SKM-1 treated with dmso at 0.1 percent for 144 hours (cell line): ENCODE measurements at regions not wholly inside any gene's neighbourhood (a gene's known extent, or its start where the extent isn't known, plus 50 kb on each side); places are given as distances from the start of the nearest gene placed in this dataset.
A peak's percentile ranks its signal among the peaks of the same experiment; 100 is the strongest.
"Not testable (repeated sequence)": the region's sequence is repeated elsewhere in the genome, so short reads cannot be mapped to it uniquely, and the experiment has no call there.

ENCODE experiments used
- DNase-seq: peaks from one replicate; lab custom pipeline; 2025; ENCODE audit not compliant: unreplicated experiment; lab: John Stamatoyannopoulos, UW

- no peak for DNase-seq
Observed at GRCh38 chr3:184474897-184475296, 86.7 kb upstream of the EPHB3 start.

DNA sequence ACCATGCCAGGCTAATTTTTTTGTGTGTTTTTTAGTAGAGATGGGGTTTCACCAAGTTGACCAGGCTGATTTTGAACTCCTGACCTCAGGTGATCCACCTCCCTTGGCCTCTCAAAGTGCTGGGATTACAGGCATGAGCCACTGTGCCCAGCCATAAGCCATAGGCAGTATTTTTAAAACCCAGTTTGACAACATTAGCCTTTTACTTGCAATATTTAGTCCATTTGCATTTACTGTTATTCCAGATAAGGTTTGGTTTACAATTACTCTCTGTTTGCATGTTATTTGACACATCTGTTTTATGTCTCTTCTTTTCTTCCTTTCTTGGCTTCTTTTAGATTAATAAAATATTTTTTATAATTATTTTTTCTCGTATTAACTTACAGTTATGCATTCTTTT, 83.6 kb upstream of the EPHB3 start:
- no peak for DNase-seq

GRCh38 chr3:184479426-184480126, 82.0 kb upstream of the EPHB3 start:
- DNase-seq: no peak

DNA sequence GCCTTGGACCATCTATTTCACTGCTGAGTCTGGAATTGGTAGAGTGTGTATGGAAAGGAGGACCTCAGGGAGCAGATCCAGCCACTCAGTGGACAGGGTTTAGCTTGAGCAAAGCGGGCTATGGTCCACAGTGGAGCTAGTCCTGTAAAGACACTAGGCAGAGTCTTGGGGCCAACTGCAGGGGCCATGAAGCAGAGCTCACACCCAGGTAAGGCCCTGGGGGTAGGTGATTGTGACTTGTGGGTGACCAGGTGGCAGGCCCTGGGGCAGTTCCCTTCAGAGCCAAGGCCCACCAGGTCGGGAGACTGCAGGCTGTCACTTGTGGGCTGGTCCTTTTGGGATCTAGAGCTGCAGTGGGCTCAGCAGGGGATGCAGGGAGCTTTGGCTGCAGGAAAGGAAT, 80.8 kb upstream of the EPHB3 start:
- DNase-seq: no peak

- DNase-seq: no peak
Observed at GRCh38 chr3:184481984-184482671, 79.5 kb upstream of the EPHB3 start.

GRCh38 chr3:184485241-184485640, 76.3 kb upstream of the EPHB3 start:
- DNase-seq: no peak

GRCh38 chr3:184485906-184486305, 75.7 kb upstream of the EPHB3 start:
- no peak for DNase-seq

DNA sequence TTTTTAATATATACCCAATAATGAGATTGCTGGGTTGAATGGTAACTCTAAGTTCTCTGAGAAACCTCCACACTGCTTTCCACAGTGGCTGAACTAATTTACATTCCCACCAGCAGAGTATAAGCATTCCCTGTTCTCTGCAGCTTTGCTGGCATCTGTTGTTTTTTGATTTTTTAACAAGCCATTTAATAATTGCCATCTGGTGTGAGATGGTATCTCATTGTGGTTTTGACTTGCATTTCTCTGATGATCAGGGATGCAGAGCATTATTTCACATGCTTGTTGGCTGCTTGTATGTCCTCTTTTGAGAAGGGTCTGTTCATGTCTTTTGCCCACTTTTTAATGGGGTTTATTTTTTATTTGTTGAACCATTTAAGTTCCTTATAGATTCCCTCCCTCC, 75.0 kb upstream of the EPHB3 start:
- DNase-seq: no peak

DNA sequence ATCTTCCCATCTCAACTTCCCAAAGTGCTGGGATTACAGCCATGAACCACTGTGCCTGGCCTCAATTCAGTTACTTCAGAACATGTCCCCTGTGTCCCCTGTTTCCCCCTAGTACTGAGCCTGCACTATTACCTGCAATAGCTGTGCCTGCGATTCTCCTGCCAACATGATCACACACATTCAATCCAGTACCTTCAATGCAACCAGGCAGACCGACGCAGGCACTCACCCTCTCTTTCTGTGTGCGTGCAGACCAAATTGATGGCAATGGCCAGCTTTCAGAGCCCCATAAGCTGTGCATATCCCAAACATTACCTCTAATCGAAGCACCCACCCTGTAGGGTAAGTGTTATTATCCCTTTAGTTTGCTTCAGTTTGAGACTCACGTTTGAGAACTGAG, 73.0 kb upstream of the EPHB3 start:
- DNase-seq: no peak

DNA sequence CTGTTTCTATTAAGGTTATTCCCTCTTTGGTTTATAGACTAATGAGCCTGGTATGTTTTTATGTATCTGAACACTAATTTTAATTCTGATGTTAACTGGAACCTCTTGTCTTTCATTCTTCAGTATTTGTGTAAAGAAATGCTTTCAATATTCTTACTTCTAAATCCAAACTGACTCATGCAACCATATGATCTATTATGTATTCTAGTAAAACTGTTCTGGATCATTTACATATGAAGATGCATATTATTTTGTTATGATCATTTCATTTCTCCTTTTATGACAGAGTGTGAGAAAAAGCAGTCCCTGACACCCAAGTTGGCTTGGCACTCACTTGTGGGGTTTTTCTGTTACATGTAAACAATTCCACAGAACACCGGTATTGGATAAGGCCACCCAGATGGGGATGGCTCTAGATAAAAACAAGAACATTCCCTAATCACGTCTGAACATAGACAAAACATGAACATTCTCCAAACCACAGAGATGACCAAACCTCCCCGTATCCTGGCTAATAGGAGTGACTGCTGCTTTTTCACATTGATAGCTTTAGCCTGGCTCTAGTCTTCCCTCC, 72.2 kb upstream of the EPHB3 start:
- DNase-seq: no peak

GRCh38 chr3:184491011-184491576, 70.5 kb upstream of the EPHB3 start:
- DNase-seq: no peak

- DNase-seq: peak; percentile 71
Observed at GRCh38 chr3:184491867-184492615, 69.5 kb upstream of the EPHB3 start.

DNA sequence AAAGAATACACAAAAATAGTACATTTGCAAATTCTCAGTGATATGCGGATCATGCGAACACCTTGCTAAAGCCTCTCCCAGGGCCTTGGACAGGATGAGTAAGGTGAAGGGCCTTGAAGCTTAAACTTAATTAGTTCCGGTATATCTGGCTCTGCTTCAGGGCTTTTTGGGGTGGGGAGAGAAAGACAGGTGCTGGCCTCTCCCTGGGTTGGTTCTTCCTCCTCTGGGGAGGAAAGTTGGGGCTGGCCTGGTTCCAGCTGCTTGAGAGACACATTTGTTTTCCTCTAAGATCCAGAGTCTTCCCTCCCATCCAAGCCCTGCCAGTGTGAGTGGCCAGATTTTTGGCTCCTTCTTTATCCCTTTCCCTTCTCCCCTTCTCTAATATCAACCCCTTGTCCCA, 64.7 kb upstream of the EPHB3 start:
- DNase-seq: no peak

DNA sequence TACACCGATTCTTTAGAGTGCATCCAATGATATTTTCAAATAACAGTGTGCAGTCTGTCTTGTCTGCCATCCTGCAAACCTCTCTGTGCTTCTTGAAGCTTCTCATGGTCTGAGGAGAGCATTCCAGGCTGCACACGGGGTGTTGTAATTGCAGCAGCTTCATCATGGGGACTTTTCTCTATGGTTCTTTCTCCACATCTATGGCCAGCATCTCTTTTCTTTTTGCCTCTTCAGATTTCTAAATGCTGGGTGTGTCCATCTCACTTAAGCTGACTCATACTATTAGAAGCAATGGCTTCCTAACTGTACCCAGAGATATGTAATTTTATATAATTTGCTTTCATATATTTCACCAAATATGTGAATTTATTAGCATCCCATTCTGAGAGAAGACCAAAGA, 63.8 kb upstream of the EPHB3 start:
- no peak for DNase-seq

GRCh38 chr3:184498986-184499606, 62.5 kb upstream of the EPHB3 start:
- peak; percentile 14 for DNase-seq

- DNase-seq: no peak
Observed at GRCh38 chr3:184500344-184500923, 61.2 kb upstream of the EPHB3 start.

DNA sequence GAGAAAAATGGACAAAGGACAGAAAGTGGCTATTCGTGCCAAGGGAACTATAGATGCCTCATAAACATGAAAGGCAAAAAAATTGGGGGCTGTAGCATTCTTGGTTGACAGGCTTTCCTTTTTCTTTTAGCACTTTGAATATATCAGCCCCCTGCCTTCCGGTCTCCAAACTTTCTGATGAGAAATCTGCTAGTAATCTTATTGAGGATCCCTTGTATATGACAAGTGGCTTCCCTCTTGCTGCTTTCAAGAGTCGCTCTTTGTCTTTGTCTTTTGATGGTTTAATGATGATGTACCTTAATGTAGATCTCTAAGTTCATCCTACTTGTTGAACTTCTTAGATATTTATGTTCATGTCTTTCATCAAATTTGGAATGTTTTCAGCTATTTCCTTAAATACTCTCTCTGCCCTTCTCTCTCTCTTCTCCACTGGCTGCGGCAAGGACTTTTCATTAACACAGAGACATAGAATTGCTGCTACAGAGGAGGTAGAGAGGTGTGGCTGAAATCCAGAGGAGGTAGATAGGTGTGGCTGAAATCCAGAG, 59.4 kb upstream of the EPHB3 start:
- DNase-seq: no peak

DNA sequence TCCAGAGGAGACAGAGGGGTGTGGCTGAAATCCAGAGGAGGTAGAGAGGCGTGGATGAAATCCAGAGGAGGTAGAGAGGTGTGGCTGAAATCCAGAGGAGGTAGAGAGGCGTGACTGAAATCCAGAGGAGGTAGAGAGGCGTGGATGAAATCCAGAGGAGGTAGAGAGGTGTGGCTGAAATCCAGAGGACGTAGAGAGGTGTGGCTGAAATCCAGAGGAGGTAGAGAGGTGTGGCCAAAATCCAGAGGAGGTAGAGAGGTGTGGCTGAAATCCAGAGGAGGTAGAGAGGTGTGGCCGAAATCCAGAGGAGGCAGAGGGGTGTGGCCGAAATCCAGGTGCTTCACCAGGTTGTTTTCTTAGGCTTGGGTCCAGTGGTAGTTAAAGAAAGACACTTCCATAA, 58.7 kb upstream of the EPHB3 start:
- not testable (repeated sequence) for DNase-seq

GRCh38 chr3:184503647-184504046, 57.9 kb upstream of the EPHB3 start:
- DNase-seq: no peak
